B cell (primary cell): ENCODE measurements at regions not wholly inside any gene's neighbourhood (a gene's known extent, or its start where the extent isn't known, plus 50 kb on each side); places are given as distances from the start of the nearest gene placed in this dataset.

Source experiments
- ATAC-seq: fragments of 200-7000 bp; cut with Tn5 transposase; one replicate; pipeline ENCODE4 v1.10.0; 2021; ENCODE audit warnings: low read depth, mild to moderate bottlenecking, moderate number of reproducible peaks, moderate library complexity
- CTCF ChIA-PET: fragments of 350-600 bp; sonication (Branson Sonifier 250); formaldehyde crosslinking; loops from one replicate; lab custom pipeline; 2021; ENCODE audit warnings: antibody characterized with exemption, inconsistent platforms; lab: Charles Lee
- POLR2A ChIA-PET: fragments of 350-600 bp; sonication (Branson Sonifier 250); formaldehyde crosslinking; loops from one replicate; lab custom pipeline; 2021; ENCODE audit warnings: antibody characterized with exemption; lab: Charles Lee
- DNase-seq: peaks from one replicate; pipeline ENCODE4 v3.0.0; 2013
- H2AFZ ChIP-seq: 2 replicates; pipeline ENCODE4 v1.6.1; 2012; ENCODE audit warnings: mild to moderate bottlenecking, low read depth, low read length; ENCODE audit not compliant: insufficient read depth, poor library complexity, severe bottlenecking
- H3K27ac ChIP-seq, 2 donors: 1 replicate in 1 of 2; 2 replicates in 1 of 2; pipeline ENCODE4 v1.5.1; 2012 to 2013; ENCODE audit warnings: low read length in 2 of 2, mild to moderate bottlenecking in 2 of 2, moderate library complexity in 1 of 2
- H3K27me3 ChIP-seq, 4 experiments: fragments of 200-600 bp in 1 of 4; sonication (generic) in 1 of 4; replicated peaks in 1 of 4; 1 replicate in 2 of 4; 2 replicates in 2 of 4; pipeline versions ENCODE4 v1.6.1 to v1.7.0; 2013 to 2016; ENCODE audit warnings: low read length in 3 of 4, mild to moderate bottlenecking in 2 of 4, mixed read lengths in 1 of 4, moderate library complexity in 1 of 4; ENCODE audit not compliant: insufficient read depth in 4 of 4, control insufficient read depth in 3 of 4; ENCODE audit errors: control extremely low read depth in 1 of 4
- H3K36me3 ChIP-seq, 2 experiments: replicated peaks in 1 of 2; 1 replicate in 1 of 2; 2 replicates in 1 of 2; pipeline versions ENCODE4 v1.6.1 to v1.7.1; 2013; ENCODE audit warnings: low read length in 1 of 2; ENCODE audit not compliant: insufficient read depth in 2 of 2, control insufficient read depth in 1 of 2; ENCODE audit errors: control extremely low read depth in 1 of 2, extremely low read depth in 1 of 2
- H3K4me1 ChIP-seq, 2 donors: fragments of 200-600 bp in 1 of 2; sonication (generic) in 1 of 2; 1 replicate in 1 of 2; 2 replicates in 1 of 2; pipeline versions ENCODE4 v1.5.1 to v1.6.1; 2013 to 2017; ENCODE audit warnings: low read length in 2 of 2; ENCODE audit not compliant: control insufficient read depth in 2 of 2, insufficient read depth in 2 of 2
- H3K4me2 ChIP-seq: replicated peaks from 2 replicates; pipeline ENCODE3; 2012; ENCODE audit warnings: mild to moderate bottlenecking, low read depth, low read length; ENCODE audit not compliant: poor library complexity, severe bottlenecking
- H3K4me3 ChIP-seq, 5 experiments: fragments of 200-600 bp in 1 of 5; sonication (generic) in 1 of 5; 1 replicate in 3 of 5; 2 replicates in 2 of 5; pipeline versions ENCODE4 v1.5.1 to v1.7.0; 2011 to 2016; ENCODE audit warnings: low read length in 4 of 5, mild to moderate bottlenecking in 4 of 5, low read depth in 2 of 5, control low read depth in 1 of 5, moderate library complexity in 1 of 5; ENCODE audit not compliant: insufficient read depth in 1 of 5; ENCODE audit errors: control extremely low read depth in 1 of 5, extremely low read depth in 1 of 5
- H3K79me2 ChIP-seq: fragments of 200-600 bp; sonication (generic); one replicate; pipeline ENCODE4 v1.6.0; 2016; ENCODE audit warnings: low read length; ENCODE audit not compliant: control insufficient read depth, insufficient read depth
- H3K9ac ChIP-seq: fragments of 200-600 bp; sonication (generic); 2 replicates; pipeline ENCODE4 v1.6.1; 2017; ENCODE audit warnings: mild to moderate bottlenecking, low read length, moderate library complexity
- H3K9me3 ChIP-seq, 3 donors: one replicate each; pipeline versions ENCODE4 v1.6.1 to v1.7.1; 2013; ENCODE audit warnings: low read length in 2 of 3; ENCODE audit not compliant: control insufficient read depth in 2 of 3, insufficient read depth in 1 of 3; ENCODE audit errors: control extremely low read depth in 1 of 3
- H4K20me1 ChIP-seq: 2 replicates; pipeline ENCODE4 v1.6.0; 2012; ENCODE audit warnings: mild to moderate bottlenecking, low read length; ENCODE audit not compliant: insufficient read depth, control insufficient read depth, poor library complexity, severe bottlenecking
- H3K27ac Mint-ChIP-seq: one replicate; pipeline ENCODE4 v1.8.0; 2021; ENCODE audit warnings: mixed read lengths
- H3K27me3 Mint-ChIP-seq: one replicate; pipeline ENCODE4 v1.8.0; 2021; ENCODE audit warnings: mixed read lengths
- H3K4me1 Mint-ChIP-seq: one replicate; pipeline ENCODE4 v1.8.0; 2021; ENCODE audit warnings: mixed read lengths
- H3K4me3 Mint-ChIP-seq: one replicate; pipeline ENCODE4 v1.8.0; 2021; ENCODE audit warnings: mixed read lengths
- H3K9me3 Mint-ChIP-seq: one replicate; pipeline ENCODE4 v1.8.0; 2022; ENCODE audit warnings: mixed read lengths; ENCODE audit not compliant: insufficient read depth
- CTCF ChIP-seq: fragments of 200-600 bp; IDR thresholded peaks from one replicate; pipeline ENCODE4 v1.8.0; 2022; ENCODE audit warnings: antibody characterized with exemption, mild to moderate bottlenecking
- EZH2 ChIP-seq: IDR thresholded peaks from 2 replicates; pipeline ENCODE4 v1.6.1; 2012; ENCODE audit warnings: borderline replicate concordance, low read depth, mild to moderate bottlenecking, moderate library complexity, low read length; ENCODE audit not compliant: insufficient read depth, poor library complexity, severe bottlenecking
- WGBS: methylation state at CpG from one replicate; pipeline ENCODE4 v1.1.5; 2013; ENCODE audit warnings: missing lambda C conversion rate; ENCODE audit not compliant: insufficient coverage; 5-methylcytosine and 5-hydroxymethylcytosine counted together
- intact Hi-C: fragments of 100-400 bp; cut with micrococcal nuclease; formaldehyde crosslinking; loops from one replicate; pipeline ENCODE4 v1.10.0; 2022

- H3K4me1 ChIP-seq: peaks cover 3 to 9% of the 10 kb centered on the region in 2 donors
- no peaks in the 10 kb centered on the region for H3K79me2 ChIP-seq
- no peak overlapping the region for H3K4me3 ChIP-seq
- H3K4me3 Mint-ChIP-seq: no peak overlapping the region
- H3K9me3 ChIP-seq: peaks cover 3 to 33% (median 11%) of the 10 kb centered on the region in 3 donors
- no peak for TF ChIP-seq CTCF
- H3K9ac ChIP-seq: no peak overlapping the region
- WGBS: 95% methylated on average over 4 of the region's 4 CpGs
- DNase-seq (no peak), ATAC-seq (no peak)
- H3K4me1 Mint-ChIP-seq: peaks cover 5% of the 10 kb centered on the region
- no peak overlapping the region for H3K27ac Mint-ChIP-seq
- H3K36me3 ChIP-seq: no peaks in the 10 kb centered on the region
- no peak overlapping the region for H2AFZ ChIP-seq
- H3K9me3 Mint-ChIP-seq: peaks cover 6% of the 10 kb centered on the region
- no peaks in the 10 kb centered on the region for H4K20me1 ChIP-seq
- CTCF ChIA-PET: no interaction called here
- intact Hi-C loops: no loop called here
- H3K27ac ChIP-seq: no peak overlapping the region
- peaks cover 40% of the 10 kb centered on the region for H3K27me3 Mint-ChIP-seq
- no peak overlapping the region for H3K4me2 ChIP-seq
- POLR2A ChIA-PET: no interaction called here
- peaks cover 0 to 24% (median 6%) of the 10 kb centered on the region in 4 experiments for H3K27me3 ChIP-seq
Measured at GRCh38 chr3:13188181-13188779, 115.1 kb upstream of the IQSEC1 start.

- Histone ChIP-seq H3K36me3 (no peaks in the 10 kb centered on the region), H3K4me2 (no peak overlapping the region), H3K27me3 (peaks cover 0 to 17% (median 6%) of the 10 kb centered on the region in 4 experiments), H2AFZ (no peak overlapping the region), H3K4me3 (no peak overlapping the region), H3K27ac (no peak overlapping the region), H3K9ac (no peak overlapping the region), H3K9me3 (peaks cover 3 to 33% (median 11%) of the 10 kb centered on the region in 3 donors), H3K4me1 (peaks cover 3 to 9% of the 10 kb centered on the region in 2 donors), H4K20me1 (no peaks in the 10 kb centered on the region), H3K79me2 (no peaks in the 10 kb centered on the region)
- intact Hi-C loops: no loop called here
- no peak overlapping the region for H3K4me3 Mint-ChIP-seq
- 100% methylated on average over 2 of the region's 2 CpGs for WGBS
- ChIA-PET POLR2A (no interaction called here), CTCF (no interaction called here)
- peaks cover 34% of the 10 kb centered on the region for H3K27me3 Mint-ChIP-seq
- no peak for TF ChIP-seq EZH2
- peaks cover 5% of the 10 kb centered on the region for H3K4me1 Mint-ChIP-seq
- no peak overlapping the region for H3K27ac Mint-ChIP-seq
- peaks cover 6% of the 10 kb centered on the region for H3K9me3 Mint-ChIP-seq
- no peak for ATAC-seq
- DNase-seq: no peak
Measured at GRCh38 chr3:13187593-13187992, 114.4 kb upstream of the IQSEC1 start.
